ENCODE measurements at regions not wholly inside any gene's neighbourhood (a gene's known extent, or its start where the extent isn't known, plus 50 kb on each side); places are given as distances from the start of the nearest gene placed in this dataset.
"Not testable (repeated sequence)": the region's sequence is repeated elsewhere in the genome, so short reads cannot be mapped to it uniquely, and the experiment has no call there.

- no peak for TF ChIP-seq POLR2A (IDR thresholded peaks at IDR 0.05)
- no peak for TF ChIP-seq CTCF (IDR thresholded peaks at IDR 0.05 in 4 of 5, conservative IDR thresholded peaks at IDR 0.05 in 1 of 5)
- Histone ChIP-seq H3K9me3 (no peaks in the 10 kb centered on the region), H3K36me3 (no peaks in the 10 kb centered on the region), H3K27me3 (no peaks in the 10 kb centered on the region), H3K4me3 (no peak overlapping the region), H3K4me1 (peaks cover 44% of the 10 kb centered on the region in 2 donors), H3K27ac (no peak overlapping the region)
- no peak for ATAC-seq
- DNase-seq: no peak
- in situ Hi-C loops (cut with MboI; ENCODE audit: low sequenced_read_pairs in 4 of 4): no loop called here
- intact Hi-C loops (cut with DNase I; ENCODE audit: low total_unique reads): loop anchor here (10.0 kb wide), 1 partner anchor 209 kb away; the partner anchor contains the start of gene CACUL1
These were observed 65.6 kb upstream of the NANOS1 start for GRCh38 chr10:118963933-118964332.

- DNase-seq; in situ Hi-C loops (cut with MboI; ENCODE audit: low sequenced_read_pairs in 4 of 4); H3K27ac ChIP-seq; H3K27me3 ChIP-seq; H3K4me3 ChIP-seq; H3K36me3 ChIP-seq; H3K9me3 ChIP-seq; ATAC-seq: not testable (repeated sequence)
- H3K4me1 ChIP-seq: peaks cover 38 to 40% of the 10 kb centered on the region in 2 donors
- intact Hi-C loops (cut with DNase I; ENCODE audit: low total_unique reads): loop anchor here (10.0 kb wide), 1 partner anchor 210 kb away; the partner anchor contains the start of gene CACUL1
These were observed 65.0 kb upstream of the NANOS1 start for GRCh38 chr10:118964476-118964875.

- H3K4me3 ChIP-seq: no peak overlapping the region
- no peaks in the 10 kb centered on the region for H3K36me3 ChIP-seq
- in situ Hi-C loops (cut with MboI; ENCODE audit: low sequenced_read_pairs in 4 of 4) (no loop called here), intact Hi-C loops (cut with DNase I; ENCODE audit: low total_unique reads) (loop anchor here (10.0 kb wide), 1 partner anchor 210 kb away; the partner anchor contains the start of gene CACUL1)
- no peak for ATAC-seq
- no peaks in the 10 kb centered on the region for H3K27me3 ChIP-seq
- H3K9me3 ChIP-seq: no peaks in the 10 kb centered on the region
- no peak for DNase-seq
- peak overlapping the region in 1 of 4 donors; percentile 14 for H3K27ac ChIP-seq
- H3K4me1 ChIP-seq: peaks cover 32 to 36% of the 10 kb centered on the region in 2 donors
- TF ChIP-seq POLR2A (IDR thresholded peaks at IDR 0.05) (no peak), CTCF (IDR thresholded peaks at IDR 0.05 in 4 of 5, conservative IDR thresholded peaks at IDR 0.05 in 1 of 5) (no peak)
These were observed 64.4 kb upstream of the NANOS1 start for GRCh38 chr10:118965096-118965495.

- H3K9me3 ChIP-seq: no peaks in the 10 kb centered on the region
- peak in 1 of 2 donors; percentile 33 for DNase-seq
- in situ Hi-C loops (cut with MboI; ENCODE audit: low sequenced_read_pairs in 4 of 4) (no loop called here), intact Hi-C loops (cut with DNase I; ENCODE audit: low total_unique reads) (loop anchor here (10.0 kb wide), 1 partner anchor 211 kb away; the partner anchor contains the start of gene CACUL1)
- TF ChIP-seq CTCF (IDR thresholded peaks at IDR 0.05 in 4 of 5, conservative IDR thresholded peaks at IDR 0.05 in 1 of 5): no peak
- TF ChIP-seq POLR2A (IDR thresholded peaks at IDR 0.05): no peak
- H3K27me3 ChIP-seq: no peaks in the 10 kb centered on the region
- H3K4me3 ChIP-seq: no peak overlapping the region
- H3K27ac ChIP-seq: peak overlapping the region in 1 of 4 donors; percentile 14
- H3K36me3 ChIP-seq: no peaks in the 10 kb centered on the region
- ATAC-seq: peak; percentile 15 to 38
- peaks cover 36 to 39% of the 10 kb centered on the region in 2 donors for H3K4me1 ChIP-seq
These were observed 63.9 kb upstream of the NANOS1 start for GRCh38 chr10:118965645-118966044.

- in situ Hi-C loops (cut with MboI; ENCODE audit: low sequenced_read_pairs in 4 of 4) (no loop called here), intact Hi-C loops (cut with DNase I; ENCODE audit: low total_unique reads) (loop anchor here (10.0 kb wide), 1 partner anchor 211 kb away; the partner anchor contains the start of gene CACUL1)
- Histone ChIP-seq H3K9me3 (no peaks in the 10 kb centered on the region), H3K4me1 (peaks cover 42 to 45% of the 10 kb centered on the region in 2 donors), H3K27me3 (no peaks in the 10 kb centered on the region), H3K27ac (peak overlapping the region in 3 of 4 donors; percentile 14 to 46 (median 28)), H3K4me3 (no peak overlapping the region), H3K36me3 (no peaks in the 10 kb centered on the region)
- DNase-seq (no peak), ATAC-seq (no peak)
- TF ChIP-seq CTCF (IDR thresholded peaks at IDR 0.05 in 4 of 5, conservative IDR thresholded peaks at IDR 0.05 in 1 of 5): no peak
- TF ChIP-seq POLR2A (IDR thresholded peaks at IDR 0.05): no peak
These were observed 63.3 kb upstream of the NANOS1 start for GRCh38 chr10:118966076-118966849.

All from gastrocnemius medialis (tissue), 4 donors.